K562 (cell line): ENCODE measurements at regions not wholly inside any gene's neighbourhood (a gene's known extent, or its start where the extent isn't known, plus 50 kb on each side); places are given as distances from the start of the nearest gene placed in this dataset.

Source experiments
- ATAC-seq: fragments of 200-7000 bp; cut with Tn5 transposase; 3 replicates; pipeline ENCODE4 v1.9.1; 2020; ENCODE audit warnings: moderate library complexity
- BruUV-seq: library from RNA; stranded (reverse); fragments of 400-500 nt; replicated peaks from 2 replicates; lab custom pipeline; 2021; lab: Mats Ljungman, UMichigan
- CTCF ChIA-PET: fragments of 300-600 bp; formaldehyde crosslinking; extraction: SDS; loops from one replicate; lab custom pipeline; 2021; ENCODE audit warnings: low intra/inter-chr PET ratio; lab: Yijun Ruan, JAX
- POLR2A ChIA-PET: fragments of 300-600, 350-650 bp; sonication (Branson Sonifier 250); formaldehyde crosslinking; extraction: SDS; loops from one replicate; lab custom pipeline; 2021; ENCODE audit warnings: antibody characterized with exemption, inconsistent platforms; lab: Yijun Ruan, JAX
- DNase-seq, 4 experiments: peaks; one replicate each; pipeline versions ENCODE4 v3.0.0 to v3.0.0-alpha.2; 2011 to 2018; ENCODE audit warnings: low spot score in 3 of 4, mixed read lengths in 3 of 4; ENCODE audit errors: extremely low read depth in 1 of 4
- FAIRE-seq: peaks from 2 replicates; lab custom pipeline; 2011; peaks lifted over from hg19 to GRCh38; lab: Jason Lieb, UNC
- H2AFZ ChIP-seq: 2 replicates; pipeline ENCODE4 v1.6.0; 2011; ENCODE audit warnings: low read depth, low read length, control low read depth, inconsistent platforms
- H3K27ac ChIP-seq: fragments of 200-600 bp; 3 replicates; pipeline ENCODE4 v1.8.0; 2011; ENCODE audit warnings: low read depth, mild to moderate bottlenecking, control low read depth, inconsistent platforms, low read length, moderate library complexity, mixed read lengths; ENCODE audit errors: extremely low read depth
- H3K27me3 ChIP-seq, 2 experiments: fragments of 300-600 bp in 1 of 2; 2 replicates in 1 of 2; 3 replicates in 1 of 2; pipeline versions ENCODE4 v1.6.0 to v1.8.0; 2011; ENCODE audit warnings: inconsistent platforms in 2 of 2, low read length in 2 of 2, mild to moderate bottlenecking in 1 of 2, mixed read lengths in 1 of 2, moderate library complexity in 1 of 2; ENCODE audit not compliant: control insufficient read depth in 2 of 2, insufficient read depth in 2 of 2
- H3K36me3 ChIP-seq: fragments of 300-600 bp; 3 replicates; pipeline ENCODE4 v1.8.0; 2011; ENCODE audit warnings: mild to moderate bottlenecking, low read length, inconsistent platforms; ENCODE audit not compliant: control insufficient read depth, insufficient read depth
- H3K4me1 ChIP-seq, 2 experiments: fragments of 200-600 bp in 1 of 2; replicated peaks in 1 of 2; 2 replicates in 1 of 2; 3 replicates in 1 of 2; pipeline versions ENCODE4 v1.5.1 to v1.8.0; 2011; ENCODE audit warnings: inconsistent platforms in 2 of 2, low read length in 2 of 2, mild to moderate bottlenecking in 1 of 2, mixed read lengths in 1 of 2, moderate library complexity in 1 of 2; ENCODE audit not compliant: control insufficient read depth in 2 of 2, insufficient read depth in 2 of 2
- H3K4me2 ChIP-seq: 2 replicates; pipeline ENCODE4 v1.6.1; 2011; ENCODE audit warnings: low read length, control low read depth, inconsistent platforms, mixed read lengths; ENCODE audit not compliant: insufficient read depth
- H3K4me3 ChIP-seq: fragments of 200-600 bp; sonication (generic), shearing (Covaris generic); 2 replicates; pipeline ENCODE4 v1.5.1; 2016; ENCODE audit warnings: control low read depth, inconsistent platforms
- H3K79me2 ChIP-seq: fragments of 200-600 bp; 3 replicates; pipeline ENCODE4 v1.8.0; 2011; ENCODE audit warnings: low read length, inconsistent platforms; ENCODE audit not compliant: control insufficient read depth, insufficient read depth
- H3K9ac ChIP-seq, 2 experiments: 2 replicates each; pipeline versions ENCODE4 v1.6.0 to v1.6.1; 2011; ENCODE audit warnings: low read depth in 2 of 2, low read length in 2 of 2, control low read depth in 1 of 2, inconsistent platforms in 1 of 2, mild to moderate bottlenecking in 1 of 2, mixed read lengths in 1 of 2; ENCODE audit not compliant: insufficient read depth in 1 of 2
- H3K9me1 ChIP-seq: one replicate; pipeline ENCODE4 v1.6.0; 2011; ENCODE audit warnings: inconsistent platforms, mild to moderate bottlenecking, low read length, moderate library complexity; ENCODE audit not compliant: control insufficient read depth, insufficient read depth
- H3K9me3 ChIP-seq: replicated peaks from 2 replicates; pipeline ENCODE4 v1.5.1; 2011; ENCODE audit warnings: low read depth, low read length, inconsistent platforms; ENCODE audit not compliant: control insufficient read depth, insufficient read depth
- H4K20me1 ChIP-seq: replicated peaks from 2 replicates; pipeline ENCODE4 v1.6.1; 2011; ENCODE audit warnings: low read length, inconsistent platforms, mixed read lengths; ENCODE audit not compliant: control insufficient read depth, insufficient read depth
- CREB3 ChIP-seq: fragments of 450-650 bp; conservative IDR thresholded peaks from 2 replicates; pipeline ENCODE4 v1.6.1; 2016; ENCODE audit warnings: missing genetic modification characterization, low read depth, mild to moderate bottlenecking, missing compliant biosample characterization, moderate library complexity
- DMBX1 ChIP-seq: fragments of 250-450 bp; sonication (Bioruptor Pico); IDR thresholded peaks from 2 replicates; pipeline ENCODE4 v1.8.0; 2022; ENCODE audit warnings: inconsistent platforms, mild to moderate bottlenecking, moderate library complexity, borderline replicate concordance
- ESRRB ChIP-seq: fragments of 250-450 bp; sonication (Bioruptor Pico); IDR thresholded peaks from 2 replicates; pipeline ENCODE4 v1.5.0; 2020; ENCODE audit warnings: mild to moderate bottlenecking, moderate library complexity, borderline replicate concordance
- FOXM1 ChIP-seq, 2 experiments: fragments of 450-650 bp in 1 of 2; sonication (generic) in 1 of 2; formaldehyde crosslinking in 1 of 2; IDR thresholded peaks; 2 replicates each; pipeline versions ENCODE4 v1.6.1 to v1.9.0; 2017 to 2022; ENCODE audit warnings: low read depth in 2 of 2, mild to moderate bottlenecking in 2 of 2, missing genetic modification reagents in 1 of 2, moderate library complexity in 1 of 2
- HDAC1 ChIP-seq, 2 experiments: fragments of 450-650 bp; IDR thresholded peaks; 2 replicates each; pipeline ENCODE4 v1.6.1; 2016 to 2017; ENCODE audit warnings: inconsistent platforms in 1 of 2, mild to moderate bottlenecking in 1 of 2, moderate library complexity in 1 of 2
- HLTF ChIP-seq: fragments of 450-650 bp; IDR thresholded peaks from 2 replicates; pipeline ENCODE4 v1.6.1; 2016
- LCOR ChIP-seq: sonication (generic); formaldehyde crosslinking; IDR thresholded peaks from 2 replicates; pipeline ENCODE4 v1.8.0; 2022; ENCODE audit warnings: mild to moderate bottlenecking, missing genetic modification reagents
- NCOA4 ChIP-seq: fragments of 450-650 bp; IDR thresholded peaks from 2 replicates; pipeline ENCODE4 v1.6.1; 2018; ENCODE audit warnings: mild to moderate bottlenecking; ENCODE audit not compliant: partially characterized antibody
- PKNOX1 ChIP-seq: fragments of 450-650 bp; IDR thresholded peaks from 2 replicates; pipeline ENCODE4 v1.6.1; 2016
- RBM14 ChIP-seq: fragments of 200-400 bp; formaldehyde crosslinking; IDR thresholded peaks from 2 replicates; pipeline ENCODE4 v1.6.1; 2018; ENCODE audit warnings: low read depth, mild to moderate bottlenecking, low read length, moderate library complexity, borderline replicate concordance; ENCODE audit not compliant: insufficient read depth
- RBM39 ChIP-seq: fragments of 200-400 bp; formaldehyde crosslinking; optimal IDR thresholded peaks from 2 replicates; pipeline ENCODE3; 2018; ENCODE audit warnings: low read depth, low read length
- SNRNP70 ChIP-seq: fragments of 200-400 bp; formaldehyde crosslinking; optimal IDR thresholded peaks from 2 replicates; pipeline ENCODE3; 2017; ENCODE audit warnings: low read depth, low read length
- SP2 ChIP-seq: IDR thresholded peaks from 2 replicates; pipeline ENCODE4 v1.6.1; 2011; ENCODE audit warnings: mild to moderate bottlenecking, low read depth, low read length, moderate library complexity; ENCODE audit not compliant: poor library complexity, severe bottlenecking; ENCODE audit errors: extremely low read depth
- TEAD1 ChIP-seq, 2 experiments: fragments of 450-650 bp in 1 of 2; sonication (generic) in 1 of 2; formaldehyde crosslinking; IDR thresholded peaks; 2 replicates each; pipeline versions ENCODE4 v1.4.0 to v1.8.0; 2020 to 2022; ENCODE audit warnings: mild to moderate bottlenecking in 2 of 2, missing genetic modification reagents in 1 of 2
- TEAD2 ChIP-seq: fragments of 450-650 bp; IDR thresholded peaks from 2 replicates; pipeline ENCODE4 v1.6.1; 2016; ENCODE audit warnings: missing genetic modification characterization, control low read depth, missing compliant biosample characterization
- ZNF253 ChIP-seq: fragments of 250-450 bp; sonication (Bioruptor Pico); conservative IDR thresholded peaks from 2 replicates; pipeline ENCODE4 v1.6.1; 2021; ENCODE audit warnings: mild to moderate bottlenecking
- ZNF395 ChIP-seq: fragments of 200-800 bp; sonication (Bioruptor generic); IDR thresholded peaks from 2 replicates; pipeline ENCODE4 v1.6.1; 2017; ENCODE audit warnings: missing genetic modification characterization, missing compliant biosample characterization
- WGBS: fragments of 100-300 bp; shearing (Covaris generic); methylation state at CpG from one replicate; pipeline ENCODE4 v1.1.6; 2016; ENCODE audit warnings: low coverage, mixed read lengths; ENCODE audit not compliant: insufficient coverage; ENCODE audit errors: missing lambda C conversion rate; 5-methylcytosine and 5-hydroxymethylcytosine counted together
- in situ Hi-C: fragments of 300-500 bp; cut with MboI; formaldehyde crosslinking; loops from 4 replicates; pipeline ENCODE4 v1.15.0; 2018; ENCODE audit warnings: inconsistent platforms, mixed read lengths
- intact Hi-C: fragments of 100-400 bp; cut with micrococcal nuclease; formaldehyde crosslinking; loops from 2 replicates; pipeline ENCODE4 v1.14.2; 2022

GRCh38 chr15:92819278-92820235 lies 80.6 kb upstream of the CHD2 start:
- intact Hi-C loops (loop anchor here (1.0 to 10.0 kb wide), 3 partner anchors 9 to 1785 kb away; no protein-coding TSS in a partner anchor), in situ Hi-C loops (no loop called here)
- H3K4me2 ChIP-seq: peak overlapping the region; percentile 89
- POLR2A ChIA-PET: interaction anchor here (0.6 to 5.0 kb wide), 15 partner anchors 8 to 646 kb away, joined by 3 to 58 read pairs (median 3); partner anchors contain the start of gene CHD2
- TSS peak; percentile 93 for BruUV-seq
- DNase-seq: peak in 2 of 4 experiments; percentile 58 to 67
- H3K4me3 ChIP-seq: peak overlapping the region; percentile 25
- no peaks in the 10 kb centered on the region for H3K27me3 ChIP-seq
- H3K9ac ChIP-seq: peak overlapping the region; percentile 68 to 85; a peak in 3 of 4 replicates
- H3K9me1 ChIP-seq: no peaks in the 10 kb centered on the region
- CTCF ChIA-PET: no interaction called here
- peak overlapping the region; percentile 80 for H3K27ac ChIP-seq
- H3K4me1 ChIP-seq: peaks cover 24 to 32% of the 10 kb centered on the region in 2 experiments
- ATAC-seq: peak; percentile 72
- H3K9me3 ChIP-seq: no peaks in the 10 kb centered on the region
- H2AFZ ChIP-seq: peak overlapping the region; percentile 95
- under 1% methylated on average over 16 of the region's 16 CpGs for WGBS
- H3K36me3 ChIP-seq: no peaks in the 10 kb centered on the region
- no peaks in the 10 kb centered on the region for H3K79me2 ChIP-seq
- peak; percentile 73 for FAIRE-seq
- no peaks in the 10 kb centered on the region for H4K20me1 ChIP-seq
- TF ChIP-seq CREB3 (tag) (0 out of 2 replicates have a peak, but pooled peaks have one; percentile 50), TEAD2 (tag) (no peak), RBM14 (no peak), ZNF253 (CRISPR knock-in tag) (no peak), RBM39 (no peak), PKNOX1 (no peak), TEAD1 (CRISPR knock-in tag; IDR thresholded peaks at IDR 0.05) (0 out of 4 replicates have a peak, but pooled peaks of 1 of the 2 experiments have one; percentile 28), LCOR (CRISPR knock-in tag) (no peak), HDAC1 (IDR thresholded peaks at IDR 0.05) (peak in 1 of 2 experiments; percentile 19; a peak in 1 of 4 replicates), SNRNP70 (no peak), DMBX1 (CRISPR knock-in tag) (peak; percentile 52; the same call in 1 of the 2 replicates), ZNF395 (CRISPR knock-in tag) (peak; percentile 64; the same call in 1 of the 2 replicates), NCOA4 (no peak), HLTF (no peak), FOXM1 (IDR thresholded peaks at IDR 0.05; ENCODE audit: low read depth) (no peak), FOXM1 (CRISPR knock-in tag; IDR thresholded peaks at IDR 0.05; ENCODE audit: low read depth) (no peak), SP2 (no peak), ESRRB (CRISPR knock-in tag) (no peak)
